Peyer's patch (tissue), 4 donors: ENCODE measurements at regions not wholly inside any gene's neighbourhood (a gene's known extent, or its start where the extent isn't known, plus 50 kb on each side); places are given as distances from the start of the nearest gene placed in this dataset.
"Not testable (repeated sequence)": the region's sequence is repeated elsewhere in the genome, so short reads cannot be mapped to it uniquely, and the experiment has no call there.

ENCODE experiments used
- DNase-seq, 3 donors: peaks; one replicate each; pipeline ENCODE4 v3.0.0-alpha.2; 2017 to 2019
- H3K27ac ChIP-seq, 4 donors: fragments of 200-600 bp; sonication (generic); one replicate each; pipeline ENCODE4 v1.5.1; 2016 to 2019
- H3K27me3 ChIP-seq, 2 donors: fragments of 200-600 bp; sonication (generic); one replicate each; pipeline ENCODE4 v1.5.1; 2019
- H3K36me3 ChIP-seq, 3 donors: fragments of 200-600 bp; sonication (generic); one replicate each; pipeline ENCODE4 v1.5.1; 2016 to 2019
- H3K4me1 ChIP-seq, 4 donors: fragments of 200-600 bp; sonication (generic); one replicate each; pipeline ENCODE4 v1.5.1; 2016 to 2019
- H3K4me3 ChIP-seq, 4 donors: fragments of 200-600 bp; sonication (generic); 1 replicate in 3 of 4; 2 replicates in 1 of 4; pipeline ENCODE4 v1.5.1; 2016 to 2019; ENCODE audit warnings: mild to moderate bottlenecking in 1 of 4
- H3K9me3 ChIP-seq, 4 donors: fragments of 200-600 bp; sonication (generic); one replicate each; pipeline ENCODE4 v1.5.1; 2016 to 2019; ENCODE audit warnings: mild to moderate bottlenecking in 1 of 4
- POLR2A ChIP-seq, 2 donors: fragments of 450-650 bp; IDR thresholded peaks; one replicate each; pipeline ENCODE4 v1.5.1; 2017; ENCODE audit warnings: antibody characterized with exemption in 2 of 2, mild to moderate bottlenecking in 2 of 2, moderate library complexity in 2 of 2
- TF ChIP-seq, protein P1 (sequence below), 6 experiments: fragments of 450-650 bp in 4 of 6; fragments of 200-600 bp in 2 of 6; sonication (generic) in 1 of 6; IDR thresholded peaks; one replicate each; pipeline ENCODE4 v1.5.1; 2017 to 2019; ENCODE audit warnings: antibody characterized with exemption in 6 of 6, mild to moderate bottlenecking in 3 of 6, moderate library complexity in 1 of 6

DNA sequence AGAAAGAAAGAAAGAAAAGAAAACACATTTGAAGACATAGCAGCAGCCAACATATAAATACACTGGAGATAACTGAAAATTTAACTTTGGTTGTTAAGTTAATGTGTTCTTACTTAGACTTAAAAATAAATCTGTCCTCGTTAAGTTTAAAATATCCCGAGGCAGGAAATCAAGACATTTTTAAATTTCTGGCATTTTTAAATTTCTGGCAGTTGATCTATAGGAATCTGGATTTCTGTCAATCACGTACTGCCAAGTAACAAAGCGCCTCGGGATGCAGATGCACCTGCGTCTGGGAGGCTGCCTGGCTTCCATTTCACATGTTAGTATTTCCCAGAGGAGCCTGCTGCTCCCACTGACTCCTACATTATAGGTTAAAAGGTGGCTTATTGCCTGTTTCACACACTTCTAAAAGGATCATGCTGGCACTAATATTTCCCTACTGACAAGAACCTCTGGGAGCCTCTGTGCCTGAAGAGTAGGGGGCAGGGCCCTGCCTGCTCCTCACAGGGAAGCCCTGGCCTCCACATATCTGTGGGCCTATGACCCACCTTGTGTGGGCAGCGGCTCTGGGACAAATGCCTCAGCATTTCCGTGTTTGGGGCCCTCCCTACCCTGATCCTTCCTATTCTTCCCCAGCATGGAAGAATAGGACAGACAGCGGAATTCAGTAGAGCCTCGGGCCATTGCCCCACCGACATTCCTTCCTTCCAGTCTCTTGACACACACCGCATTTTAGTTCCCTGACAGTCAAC, 62.8 kb upstream of the ATP12A start:
- H3K36me3 ChIP-seq, result no peaks in the 10 kb centered on the region
- peak overlapping the region in 1 of 4 donors; percentile 33 for H3K27ac ChIP-seq
- H3K4me3 ChIP-seq, result no peak overlapping the region
- H3K4me1 ChIP-seq, result peaks cover 0 to 8% (median 0%) of the 10 kb centered on the region in 4 donors
- no peak for TF ChIP-seq POLR2A (IDR thresholded peaks at IDR 0.05)
- TF ChIP-seq, protein P1, sequence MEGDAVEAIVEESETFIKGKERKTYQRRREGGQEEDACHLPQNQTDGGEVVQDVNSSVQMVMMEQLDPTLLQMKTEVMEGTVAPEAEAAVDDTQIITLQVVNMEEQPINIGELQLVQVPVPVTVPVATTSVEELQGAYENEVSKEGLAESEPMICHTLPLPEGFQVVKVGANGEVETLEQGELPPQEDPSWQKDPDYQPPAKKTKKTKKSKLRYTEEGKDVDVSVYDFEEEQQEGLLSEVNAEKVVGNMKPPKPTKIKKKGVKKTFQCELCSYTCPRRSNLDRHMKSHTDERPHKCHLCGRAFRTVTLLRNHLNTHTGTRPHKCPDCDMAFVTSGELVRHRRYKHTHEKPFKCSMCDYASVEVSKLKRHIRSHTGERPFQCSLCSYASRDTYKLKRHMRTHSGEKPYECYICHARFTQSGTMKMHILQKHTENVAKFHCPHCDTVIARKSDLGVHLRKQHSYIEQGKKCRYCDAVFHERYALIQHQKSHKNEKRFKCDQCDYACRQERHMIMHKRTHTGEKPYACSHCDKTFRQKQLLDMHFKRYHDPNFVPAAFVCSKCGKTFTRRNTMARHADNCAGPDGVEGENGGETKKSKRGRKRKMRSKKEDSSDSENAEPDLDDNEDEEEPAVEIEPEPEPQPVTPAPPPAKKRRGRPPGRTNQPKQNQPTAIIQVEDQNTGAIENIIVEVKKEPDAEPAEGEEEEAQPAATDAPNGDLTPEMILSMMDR (IDR thresholded peaks at IDR 0.05), result no peak
- H3K9me3 ChIP-seq, result no peaks in the 10 kb centered on the region
- H3K27me3 ChIP-seq, result no peaks in the 10 kb centered on the region
- DNase-seq, result peak in 1 of 3 donors; percentile 40

DNA sequence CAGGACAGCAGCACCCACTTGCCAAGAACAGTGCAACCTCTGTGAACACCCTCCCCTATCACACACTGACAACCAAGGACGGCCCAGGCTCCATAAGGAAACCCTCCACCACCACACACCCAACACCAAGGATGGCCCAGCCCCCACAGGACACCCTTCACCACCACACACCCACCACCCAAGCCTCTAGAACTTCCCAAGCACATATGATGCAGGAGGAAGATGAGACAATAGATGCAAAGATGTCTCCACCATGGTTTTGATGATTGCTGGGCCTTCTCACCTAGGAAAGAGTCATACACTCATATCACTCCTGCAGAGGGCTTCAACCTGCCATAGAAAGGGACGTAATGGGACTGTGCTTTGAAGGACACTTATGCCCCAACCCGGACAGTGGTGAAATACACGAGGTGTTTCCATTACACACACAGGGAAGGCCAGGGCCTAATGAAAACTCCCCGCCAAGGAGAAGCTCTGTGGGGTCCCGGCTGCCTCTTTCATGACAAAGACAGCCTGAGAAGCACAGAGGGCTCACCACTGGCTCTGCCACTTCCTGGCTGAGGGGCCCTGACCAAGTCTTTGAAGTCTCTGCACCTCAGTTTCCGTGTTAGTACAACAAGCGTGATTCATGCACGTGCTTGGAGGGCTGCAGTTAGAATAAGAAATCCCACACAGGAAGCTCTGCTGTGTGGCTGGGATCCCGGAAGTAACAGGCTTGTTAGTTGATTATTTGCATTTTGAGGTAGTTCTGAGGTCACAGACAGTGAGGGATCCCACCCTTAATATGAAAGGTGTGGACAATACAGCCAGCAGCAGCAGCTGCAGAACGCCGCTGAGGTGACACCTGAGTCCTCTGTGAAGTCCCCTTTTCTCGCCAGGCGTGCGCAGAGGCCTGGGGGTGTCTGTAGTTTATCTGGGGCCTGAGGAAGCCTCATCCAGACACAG, 61.9 kb upstream of the ATP12A start:
- peaks cover 0 to 8% (median 0%) of the 10 kb centered on the region in 4 donors for H3K4me1 ChIP-seq
- H3K9me3 ChIP-seq, result no peaks in the 10 kb centered on the region
- peak overlapping the region in 3 of 4 donors; percentile 21 to 63 (median 33) for H3K27ac ChIP-seq

DNA sequence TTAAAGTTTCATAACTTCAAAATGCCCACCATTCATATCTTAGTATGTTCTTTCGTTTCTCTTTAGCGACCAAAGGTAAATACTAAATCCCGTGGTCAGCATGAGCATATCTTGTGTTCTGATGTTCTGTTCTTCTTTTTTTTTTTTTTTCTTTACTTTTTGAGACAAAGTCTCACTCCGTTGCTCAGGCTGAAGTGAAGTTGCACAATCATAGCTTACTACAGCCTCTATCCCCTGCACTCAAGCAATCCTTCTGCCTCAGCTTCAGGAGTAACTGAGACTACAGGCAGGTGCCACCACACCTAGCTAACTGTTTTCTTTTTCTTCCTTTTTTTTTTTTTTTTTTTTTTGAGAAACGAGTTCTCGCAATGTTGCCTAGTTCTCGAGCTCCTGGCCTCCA, 60.9 kb upstream of the ATP12A start:
- DNase-seq, result no peak
- no peaks in the 10 kb centered on the region for H3K36me3 ChIP-seq
- TF ChIP-seq POLR2A (IDR thresholded peaks at IDR 0.05), result no peak
- no peak overlapping the region for H3K4me3 ChIP-seq
- no peaks in the 10 kb centered on the region for H3K27me3 ChIP-seq
- H3K4me1 ChIP-seq, result peaks cover 0 to 8% (median 0%) of the 10 kb centered on the region in 4 donors
- H3K27ac ChIP-seq, result no peak overlapping the region
- H3K9me3 ChIP-seq, result no peaks in the 10 kb centered on the region

More for the DNA sequence above, 61.9 kb upstream of the ATP12A start:
- Histone ChIP-seq H3K4me3 (no peak overlapping the region), H3K36me3 (no peaks in the 10 kb centered on the region), H3K27me3 (no peaks in the 10 kb centered on the region)
- TF ChIP-seq, protein P1 (IDR thresholded peaks at IDR 0.05), result no peak
- no peak for TF ChIP-seq POLR2A (IDR thresholded peaks at IDR 0.05)
- DNase-seq, result peak in 2 of 3 donors; percentile 81 to 88

DNA sequence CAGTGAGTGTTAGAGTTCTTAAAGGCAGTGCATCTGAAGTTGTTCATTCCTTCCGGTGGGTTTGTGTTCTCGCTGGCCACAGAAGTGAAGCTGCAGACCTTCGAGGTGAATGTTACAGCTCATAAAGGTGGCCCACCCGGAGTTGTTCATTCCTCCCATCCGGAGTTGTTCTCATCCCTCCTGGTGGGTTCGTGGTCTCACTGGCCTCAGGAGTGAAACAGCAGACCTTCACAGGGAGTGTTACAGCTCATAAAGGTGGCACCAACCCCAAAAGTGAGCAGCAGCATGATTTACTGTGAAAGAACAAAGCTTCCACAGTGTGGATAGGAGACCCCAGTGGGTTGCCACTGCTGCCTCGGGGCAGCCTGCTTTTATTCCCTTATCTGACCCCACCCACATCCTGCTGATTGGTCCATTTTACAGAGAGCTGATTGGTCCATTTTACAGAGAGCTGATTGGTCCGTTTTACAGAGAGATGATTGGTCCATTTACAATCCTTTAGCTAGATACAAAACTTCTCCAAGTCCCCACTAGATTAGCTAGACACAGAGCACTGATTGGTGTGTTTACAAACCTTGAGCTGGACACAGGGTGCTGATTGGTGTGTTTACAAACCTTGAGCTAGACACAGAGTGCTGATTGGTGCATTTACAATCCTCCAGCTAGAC, 57.6 kb upstream of the ATP12A start:
- not testable (repeated sequence) for H3K4me3 ChIP-seq, H3K9me3 ChIP-seq, H3K36me3 ChIP-seq, DNase-seq, H3K27ac ChIP-seq, H3K27me3 ChIP-seq
- H3K4me1 ChIP-seq, result peaks cover 0 to 15% (median 9%) of the 10 kb centered on the region in 4 donors

DNA sequence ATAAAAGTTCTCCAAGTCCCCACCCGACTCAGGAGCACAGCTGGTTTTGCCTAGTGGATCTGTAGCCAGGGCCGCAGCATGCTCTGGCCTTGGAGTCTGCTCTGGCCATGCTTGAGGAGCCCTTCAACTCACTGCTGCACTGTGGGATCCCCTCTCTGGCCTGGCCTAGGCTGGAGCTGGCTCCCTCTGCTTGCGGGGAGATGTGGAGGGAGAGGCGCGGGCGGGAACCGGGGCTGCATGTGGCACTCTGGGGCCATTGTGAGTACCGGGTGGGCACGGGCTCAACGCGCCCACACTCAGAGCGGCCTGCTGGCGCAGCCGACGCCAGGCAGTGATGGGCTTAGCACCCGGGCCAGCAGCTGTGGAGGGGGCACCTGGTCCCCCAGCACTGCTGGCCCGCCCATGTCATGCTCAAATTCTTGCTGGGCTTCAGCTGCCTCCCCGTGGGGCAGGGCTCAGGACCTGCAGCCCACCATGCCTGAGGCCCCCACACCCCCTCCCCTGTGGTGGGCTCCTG, 57.0 kb upstream of the ATP12A start:
- H3K27ac ChIP-seq, result no peak overlapping the region
- H3K9me3 ChIP-seq, result no peaks in the 10 kb centered on the region
- H3K36me3 ChIP-seq, result no peaks in the 10 kb centered on the region
- H3K4me3 ChIP-seq, result no peak overlapping the region
- H3K4me1 ChIP-seq, result peaks cover 0 to 15% (median 9%) of the 10 kb centered on the region in 4 donors
- TF ChIP-seq POLR2A (IDR thresholded peaks at IDR 0.05), result no peak
- TF ChIP-seq, protein P1 (IDR thresholded peaks at IDR 0.05), result no peak
- DNase-seq, result no peak
- no peaks in the 10 kb centered on the region for H3K27me3 ChIP-seq

DNA sequence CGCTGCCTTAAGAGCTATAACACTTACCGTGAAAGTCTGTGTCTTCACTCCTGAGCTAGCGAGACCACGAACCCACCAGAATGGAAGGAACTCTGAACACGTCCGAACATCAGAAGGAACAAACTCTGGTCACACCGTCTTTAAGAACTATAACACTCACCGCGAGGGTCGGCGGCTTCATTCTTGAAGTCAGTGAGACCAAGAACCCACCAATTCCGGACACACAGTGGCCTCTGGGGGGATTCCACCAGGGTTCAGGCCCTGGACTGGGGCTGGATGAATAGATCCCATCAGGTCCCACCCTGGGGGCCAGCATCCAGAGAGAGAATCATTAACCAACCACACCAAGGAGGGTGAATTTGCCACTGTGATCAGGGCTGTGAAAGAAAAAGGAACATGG, 55.8 kb upstream of the ATP12A start:
- H3K9me3 ChIP-seq, result no peaks in the 10 kb centered on the region
- H3K4me3 ChIP-seq, result no peak overlapping the region
- H3K27ac ChIP-seq, result peak overlapping the region; percentile 23 to 70 (median 42)
- peaks cover 0 to 10% (median 7%) of the 10 kb centered on the region in 4 donors for H3K4me1 ChIP-seq
- DNase-seq, result no peak
- TF ChIP-seq POLR2A (IDR thresholded peaks at IDR 0.05), result no peak
- TF ChIP-seq, protein P1 (IDR thresholded peaks at IDR 0.05), result no peak
- H3K27me3 ChIP-seq, result no peaks in the 10 kb centered on the region
- H3K36me3 ChIP-seq, result no peaks in the 10 kb centered on the region
